ENCODE measurements at regions not wholly inside any gene's neighbourhood (a gene's known extent, or its start where the extent isn't known, plus 50 kb on each side); places are given as distances from the start of the nearest gene placed in this dataset.

GRCh38 chr1:112264553-112264952 lies 131.5 kb upstream of the CTTNBP2NL start:
- H3K4me3 ChIP-seq (ENCODE audit: low read depth, low read length): no peak overlapping the region
- TF ChIP-seq CTCF (conservative IDR thresholded peaks at IDR 0.05; ENCODE audit: low read depth, low read length): no peak
- no peak for DNase-seq (ENCODE audit: low read depth)

DNA sequence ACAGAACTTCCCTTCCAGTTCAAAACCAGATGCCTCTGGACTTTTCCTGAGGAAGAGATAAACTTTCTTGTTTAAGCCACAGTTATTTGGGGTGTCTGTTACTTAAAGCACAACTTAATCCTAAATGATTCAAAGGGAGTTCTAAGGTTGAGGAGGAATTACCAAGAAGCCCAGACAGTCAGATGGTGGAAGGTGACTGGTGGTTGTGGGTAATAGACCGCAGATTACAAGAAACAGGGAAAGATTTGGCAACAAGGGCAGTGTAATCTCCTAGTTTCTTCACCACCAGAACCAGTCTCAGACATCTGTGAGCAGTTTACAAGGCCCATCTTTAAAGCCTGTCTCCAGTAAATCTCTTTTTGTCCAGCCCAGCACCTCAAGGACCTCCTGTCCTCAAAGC lies 130.1 kb upstream of the CTTNBP2NL start:
- no peak for DNase-seq (ENCODE audit: low read depth)
- TF ChIP-seq CTCF (conservative IDR thresholded peaks at IDR 0.05; ENCODE audit: low read depth, low read length): no peak

DNA sequence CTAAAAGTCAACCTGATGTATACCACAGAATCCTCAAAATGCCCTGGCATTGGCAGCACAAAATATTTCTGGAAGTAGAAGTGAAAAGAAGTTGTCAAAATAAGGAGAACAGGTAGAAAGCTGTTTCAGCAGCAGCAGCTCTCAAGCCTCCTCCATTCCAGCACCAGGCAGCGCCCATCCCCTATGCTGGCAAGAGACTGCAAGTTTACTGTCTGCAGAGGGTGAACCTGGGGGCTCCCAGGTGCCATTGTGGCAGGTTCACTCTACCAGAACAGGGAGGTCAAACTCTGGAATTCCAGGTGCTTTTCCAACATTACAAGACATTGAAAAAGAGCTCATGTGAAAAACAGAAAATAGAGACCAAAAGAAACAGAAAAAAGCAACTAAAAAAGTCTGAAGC lies 128.8 kb upstream of the CTTNBP2NL start:
- no peak for TF ChIP-seq CTCF (conservative IDR thresholded peaks at IDR 0.05; ENCODE audit: low read depth, low read length)
- no peak for DNase-seq (ENCODE audit: low read depth)
- no peak overlapping the region for H3K4me3 ChIP-seq (ENCODE audit: low read depth, low read length)

More for the DNA sequence above, 130.1 kb upstream of the CTTNBP2NL start:
- H3K4me3 ChIP-seq (ENCODE audit: low read depth, low read length): no peak overlapping the region

- no peak for TF ChIP-seq CTCF (conservative IDR thresholded peaks at IDR 0.05; ENCODE audit: low read depth, low read length)
- H3K4me3 ChIP-seq (ENCODE audit: low read depth, low read length): no peak overlapping the region
- no peak for DNase-seq (ENCODE audit: low read depth)
Observed at GRCh38 chr1:112267929-112268328, 128.1 kb upstream of the CTTNBP2NL start.

GRCh38 chr1:112268408-112268807 lies 127.6 kb upstream of the CTTNBP2NL start:
- no peak for TF ChIP-seq CTCF (conservative IDR thresholded peaks at IDR 0.05; ENCODE audit: low read depth, low read length)
- DNase-seq (ENCODE audit: low read depth): peak; percentile 2
- H3K4me3 ChIP-seq (ENCODE audit: low read depth, low read length): no peak overlapping the region

- H3K4me3 ChIP-seq (ENCODE audit: low read depth, low read length): no peak overlapping the region
- TF ChIP-seq CTCF (conservative IDR thresholded peaks at IDR 0.05; ENCODE audit: low read depth, low read length): no peak
- no peak for DNase-seq (ENCODE audit: low read depth)
Observed at GRCh38 chr1:112271270-112271669, 124.7 kb upstream of the CTTNBP2NL start.

DNA sequence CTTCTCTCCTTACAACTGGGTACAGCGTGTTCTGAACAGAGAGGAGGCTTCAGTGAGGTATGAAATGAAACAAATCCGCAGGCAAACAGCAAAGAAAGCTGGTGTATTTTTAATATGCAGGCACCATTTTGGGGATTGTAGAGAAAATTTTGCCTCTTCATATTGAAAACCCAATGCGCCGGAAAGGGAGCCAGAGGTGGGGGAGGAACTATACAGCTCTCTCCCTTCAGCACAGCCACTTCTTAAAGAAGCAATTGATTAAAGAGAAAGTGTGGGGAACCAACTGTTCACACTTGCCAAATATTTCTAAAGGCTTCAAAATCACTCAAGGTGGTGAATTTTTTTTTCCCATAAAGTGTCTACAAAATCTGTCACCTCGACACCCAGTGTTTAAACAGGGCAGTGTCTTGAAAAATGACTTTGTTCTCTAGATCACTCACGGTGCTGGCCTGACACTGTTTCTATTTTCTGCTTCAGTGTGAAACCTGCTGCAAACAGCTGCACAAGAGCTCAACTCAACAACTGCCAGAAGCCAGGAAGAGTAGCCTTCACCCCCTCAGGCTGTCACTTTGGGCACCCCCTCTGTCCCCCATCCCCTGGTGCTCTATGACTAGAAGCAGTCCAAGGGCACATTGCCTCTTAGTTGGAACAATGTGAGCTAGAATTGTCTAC lies 123.8 kb upstream of the CTTNBP2NL start:
- no peak overlapping the region for H3K4me3 ChIP-seq (ENCODE audit: low read depth, low read length)
- TF ChIP-seq CTCF (conservative IDR thresholded peaks at IDR 0.05; ENCODE audit: low read depth, low read length): no peak
- DNase-seq (ENCODE audit: low read depth): no peak
